PC-9 (cell line): ENCODE measurements at regions not wholly inside any gene's neighbourhood (a gene's known extent, or its start where the extent isn't known, plus 50 kb on each side); places are given as distances from the start of the nearest gene placed in this dataset.

Source experiments
- EZH2 ChIP-seq: fragments of 200-600 bp; sonication (generic); IDR thresholded peaks from 2 replicates; pipeline ENCODE4 v1.8.0; 2017; ENCODE audit warnings: antibody characterized with exemption, low read depth
- TF ChIP-seq, protein P1 (sequence below): fragments of 200-600 bp; sonication (generic); conservative IDR thresholded peaks from 2 replicates; pipeline ENCODE4 v1.6.1; 2017; ENCODE audit warnings: mixed run types, antibody characterized with exemption, mild to moderate bottlenecking, moderate library complexity

DNA sequence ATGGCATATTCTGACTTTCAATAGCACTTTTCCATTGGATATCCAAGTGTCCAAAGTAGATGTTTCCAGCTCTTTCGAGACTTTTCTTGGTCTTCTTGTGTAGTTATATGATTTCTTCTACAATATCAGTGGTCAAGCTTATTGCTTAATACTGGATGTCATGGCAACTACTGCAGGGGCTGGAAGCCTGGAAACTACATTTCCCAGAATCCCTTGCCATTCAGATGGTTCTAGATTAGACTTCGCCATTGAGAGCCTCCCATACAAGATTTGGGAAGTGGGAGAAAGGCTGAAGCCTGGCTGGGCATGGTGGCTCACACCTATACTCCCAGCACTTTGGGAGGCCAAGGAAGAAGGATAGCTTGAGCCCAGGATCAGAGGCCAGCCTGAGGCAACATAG is 153.6 kb downstream of the C16orf95 start:
- TF ChIP-seq, protein P1, sequence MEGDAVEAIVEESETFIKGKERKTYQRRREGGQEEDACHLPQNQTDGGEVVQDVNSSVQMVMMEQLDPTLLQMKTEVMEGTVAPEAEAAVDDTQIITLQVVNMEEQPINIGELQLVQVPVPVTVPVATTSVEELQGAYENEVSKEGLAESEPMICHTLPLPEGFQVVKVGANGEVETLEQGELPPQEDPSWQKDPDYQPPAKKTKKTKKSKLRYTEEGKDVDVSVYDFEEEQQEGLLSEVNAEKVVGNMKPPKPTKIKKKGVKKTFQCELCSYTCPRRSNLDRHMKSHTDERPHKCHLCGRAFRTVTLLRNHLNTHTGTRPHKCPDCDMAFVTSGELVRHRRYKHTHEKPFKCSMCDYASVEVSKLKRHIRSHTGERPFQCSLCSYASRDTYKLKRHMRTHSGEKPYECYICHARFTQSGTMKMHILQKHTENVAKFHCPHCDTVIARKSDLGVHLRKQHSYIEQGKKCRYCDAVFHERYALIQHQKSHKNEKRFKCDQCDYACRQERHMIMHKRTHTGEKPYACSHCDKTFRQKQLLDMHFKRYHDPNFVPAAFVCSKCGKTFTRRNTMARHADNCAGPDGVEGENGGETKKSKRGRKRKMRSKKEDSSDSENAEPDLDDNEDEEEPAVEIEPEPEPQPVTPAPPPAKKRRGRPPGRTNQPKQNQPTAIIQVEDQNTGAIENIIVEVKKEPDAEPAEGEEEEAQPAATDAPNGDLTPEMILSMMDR = no peak
- TF ChIP-seq EZH2 = no peak
